SK-N-SH (cell line): ENCODE measurements at regions not wholly inside any gene's neighbourhood (a gene's known extent, or its start where the extent isn't known, plus 50 kb on each side); places are given as distances from the start of the nearest gene placed in this dataset.

Experiments
- CTCF ChIA-PET: fragments of 300-600, 350-600 bp; formaldehyde crosslinking; extraction: SDS; loops from one replicate; lab custom pipeline; 2021; lab: Yijun Ruan, JAX
- POLR2A ChIA-PET: fragments of 350-600 bp; sonication (Branson Sonifier 250); formaldehyde crosslinking; extraction: SDS; loops from one replicate; lab custom pipeline; 2020; ENCODE audit warnings: antibody characterized with exemption, inconsistent platforms; lab: Yijun Ruan, JAX
- DNase-seq: peaks from one replicate; pipeline ENCODE4 v3.0.0; 2012
- H2AFZ ChIP-seq: fragments of 200-600 bp; sonication (generic); 2 replicates; pipeline ENCODE4 v1.8.1; 2016; ENCODE audit warnings: antibody characterized with exemption, mild to moderate bottlenecking, low read depth
- H3F3A ChIP-seq: fragments of 200-600 bp; sonication (generic); replicated peaks from 2 replicates; pipeline ENCODE3; 2016; ENCODE audit warnings: antibody characterized with exemption, mild to moderate bottlenecking; ENCODE audit not compliant: insufficient read depth
- H3K27ac ChIP-seq, 2 experiments: fragments of 200-500 bp in 1 of 2; fragments of 200-600 bp in 1 of 2; sonication (Bioruptor generic) in 1 of 2; sonication (generic), shearing (Covaris generic) in 1 of 2; 2 replicates each; pipeline versions ENCODE4 v1.5.1 to v1.6.1; 2014 to 2016; ENCODE audit warnings: low read depth in 2 of 2, inconsistent platforms in 1 of 2, low read length in 1 of 2, mild to moderate bottlenecking in 1 of 2, mixed read lengths in 1 of 2
- H3K27me3 ChIP-seq: fragments of 200-600 bp; sonication (generic), shearing (Covaris generic); 2 replicates; pipeline ENCODE4 v1.6.1; 2016; ENCODE audit warnings: mixed run types; ENCODE audit not compliant: insufficient read depth
- H3K36me3 ChIP-seq, 2 experiments: fragments of 200-500 bp in 1 of 2; fragments of 200-600 bp in 1 of 2; sonication (Bioruptor generic) in 1 of 2; sonication (generic) in 1 of 2; replicated peaks in 1 of 2; 2 replicates each; pipeline versions ENCODE3 to v1.5.1; 2014 to 2016; ENCODE audit warnings: low read length in 1 of 2, mild to moderate bottlenecking in 1 of 2; ENCODE audit not compliant: insufficient read depth in 2 of 2, control insufficient read depth in 1 of 2
- H3K4me1 ChIP-seq, 2 experiments: fragments of 200-500 bp in 1 of 2; fragments of 200-600 bp in 1 of 2; sonication (Bioruptor generic) in 1 of 2; sonication (generic), shearing (Covaris generic) in 1 of 2; 2 replicates each; pipeline versions ENCODE4 v1.5.1 to v1.6.1; 2014 to 2016; ENCODE audit warnings: low read depth in 1 of 2, low read length in 1 of 2, mixed run types in 1 of 2; ENCODE audit not compliant: insufficient read depth in 2 of 2, control insufficient read depth in 1 of 2
- H3K4me2 ChIP-seq: fragments of 200-600 bp; sonication (generic), shearing (Covaris generic); 2 replicates; pipeline ENCODE4 v1.6.1; 2017; ENCODE audit warnings: mixed run types
- H3K4me3 ChIP-seq, 2 experiments: fragments of 200-500 bp in 1 of 2; fragments of 200-600 bp in 1 of 2; sonication (Bioruptor generic) in 1 of 2; sonication (generic), shearing (Covaris generic) in 1 of 2; 2 replicates each; pipeline versions ENCODE4 v1.5.1 to v1.8.1; 2014 to 2016; ENCODE audit warnings: low read depth in 2 of 2, inconsistent platforms in 1 of 2, low read length in 1 of 2, mild to moderate bottlenecking in 1 of 2, mixed read lengths in 1 of 2, moderate library complexity in 1 of 2
- H3K79me2 ChIP-seq: fragments of 200-600 bp; sonication (generic); 2 replicates; pipeline ENCODE4 v1.8.1; 2017; ENCODE audit warnings: mild to moderate bottlenecking; ENCODE audit not compliant: insufficient read depth
- H3K9ac ChIP-seq: fragments of 200-600 bp; sonication (generic); 2 replicates; pipeline ENCODE4 v1.6.1; 2017; ENCODE audit warnings: mixed run types
- H3K9me2 ChIP-seq: fragments of 200-600 bp; sonication (generic); 2 replicates; pipeline ENCODE4 v1.6.1; 2017; ENCODE audit warnings: mixed run types
- H3K9me3 ChIP-seq: fragments of 200-600 bp; sonication (generic); 2 replicates; pipeline ENCODE4 v1.6.1; 2017; ENCODE audit warnings: mixed run types, mild to moderate bottlenecking, moderate library complexity
- H4K20me1 ChIP-seq: fragments of 200-600 bp; sonication (generic); 2 replicates; pipeline ENCODE4 v1.6.1; 2017; ENCODE audit warnings: mild to moderate bottlenecking, mixed run types; ENCODE audit not compliant: insufficient read depth
- CTCF ChIP-seq: fragments of 200-600 bp; sonication (generic); IDR thresholded peaks from 2 replicates; pipeline ENCODE4 v1.6.1; 2017; ENCODE audit warnings: antibody characterized with exemption, mild to moderate bottlenecking, moderate library complexity
- ELF1 ChIP-seq: IDR thresholded peaks from 2 replicates; pipeline ENCODE4 v1.4.0; 2012
- EP300 ChIP-seq, 2 experiments: IDR thresholded peaks; 2 replicates each; pipeline versions ENCODE4 v1.4.0 to v1.6.1; 2012; ENCODE audit warnings: borderline replicate concordance in 1 of 2, low read depth in 1 of 2, low read length in 1 of 2
- FOSL2 ChIP-seq: IDR thresholded peaks from 2 replicates; pipeline ENCODE4 v1.4.0; 2012; ENCODE audit warnings: low read depth, mild to moderate bottlenecking, moderate library complexity, borderline replicate concordance
- FOXM1 ChIP-seq: IDR thresholded peaks from 2 replicates; pipeline ENCODE4 v1.4.0; 2012; ENCODE audit warnings: low read depth, mild to moderate bottlenecking
- GABPA ChIP-seq: IDR thresholded peaks from 2 replicates; pipeline ENCODE4 v1.4.0; 2012; ENCODE audit warnings: low read depth, mild to moderate bottlenecking
- JUND ChIP-seq: IDR thresholded peaks from 2 replicates; pipeline ENCODE4 v1.4.0; 2012
- MEF2A ChIP-seq: IDR thresholded peaks from 2 replicates; pipeline ENCODE4 v1.4.0; 2012; ENCODE audit warnings: low read depth, borderline replicate concordance
- RFX5 ChIP-seq: IDR thresholded peaks from 2 replicates; pipeline ENCODE4 v1.6.1; 2012; ENCODE audit warnings: mild to moderate bottlenecking, improper control_type of control experiment, low read length
- SMC3 ChIP-seq: IDR thresholded peaks from 2 replicates; pipeline ENCODE4 v1.6.1; 2012; ENCODE audit warnings: low read depth, low read length, improper control_type of control experiment
- TAF1 ChIP-seq: IDR thresholded peaks from 2 replicates; pipeline ENCODE4 v1.6.1; 2012; ENCODE audit warnings: low read depth, mild to moderate bottlenecking, low read length, moderate library complexity, borderline replicate concordance
- TCF12 ChIP-seq: IDR thresholded peaks from 2 replicates; pipeline ENCODE4 v1.4.0; 2012
- USF2 ChIP-seq: fragments of 150-350 bp; IDR thresholded peaks from 2 replicates; pipeline ENCODE4 v1.6.1; 2017; ENCODE audit warnings: antibody characterized with exemption, low read length, low read depth, borderline replicate concordance
- WGBS: methylation state at CpG from one replicate; pipeline ENCODE4 v1.1.6; 2017; ENCODE audit warnings: low lambda C conversion rate; 5-methylcytosine and 5-hydroxymethylcytosine counted together

- no peaks in the 10 kb centered on the region for H3K9me2 ChIP-seq
- no peak overlapping the region for H3K4me2 ChIP-seq
- WGBS = over 99% methylated on average over 12 of the region's 12 CpGs
- H3K27me3 ChIP-seq = no peaks in the 10 kb centered on the region
- DNase-seq = peak; percentile 40
- H3K79me2 ChIP-seq = no peaks in the 10 kb centered on the region
- no peak overlapping the region for H3K27ac ChIP-seq
- H4K20me1 ChIP-seq = no peaks in the 10 kb centered on the region
- H3K36me3 ChIP-seq = no peaks in the 10 kb centered on the region
- CTCF ChIA-PET = interaction anchor here (0.8 to 4.3 kb wide), 8 partner anchors 8 to 408 kb away, joined by 3 to 16 read pairs (median 4); no protein-coding TSS in a partner anchor
- H3K4me3 ChIP-seq = no peak overlapping the region
- peaks cover 11 to 24% of the 10 kb centered on the region in 2 experiments; a peak in 2 of 4 replicates for H3K4me1 ChIP-seq
- POLR2A ChIA-PET = no interaction called here
- peaks cover 7% of the 10 kb centered on the region for H3F3A ChIP-seq
- no peak overlapping the region for H2AFZ ChIP-seq
- no peak for TF ChIP-seq JUND
- no peak for TF ChIP-seq USF2
- TF ChIP-seq TCF12 = no peak
- TF ChIP-seq ELF1 = no peak
- TF ChIP-seq EP300 (IDR thresholded peaks at IDR 0.05; ENCODE audit: borderline replicate concordance in 1 of 2, low read depth in 1 of 2, low read length in 1 of 2) = no peak
- no peak for TF ChIP-seq RFX5
- no peak for TF ChIP-seq FOSL2
- TF ChIP-seq SMC3 = no peak
- no peak for TF ChIP-seq TAF1
- no peak for TF ChIP-seq MEF2A
- TF ChIP-seq GABPA = no peak
- TF ChIP-seq CTCF = no peak
- no peak overlapping the region for H3K9ac ChIP-seq
- no peaks in the 10 kb centered on the region for H3K9me3 ChIP-seq
Measured at GRCh38 chr2:43132683-43133301, 93.6 kb downstream of the ZFP36L2 start.

GRCh38 chr2:43131890-43132682, 94.3 kb downstream of the ZFP36L2 start:
- no peaks in the 10 kb centered on the region for H4K20me1 ChIP-seq
- WGBS = 90% methylated on average over 12 of the region's 12 CpGs
- H3K9me2 ChIP-seq = no peaks in the 10 kb centered on the region
- H3K4me1 ChIP-seq = peaks cover 11 to 24% of the 10 kb centered on the region in 2 experiments; a peak in 2 of 4 replicates
- H3K27ac ChIP-seq = no peak overlapping the region
- no peak overlapping the region for H3K4me3 ChIP-seq
- H3K79me2 ChIP-seq = no peaks in the 10 kb centered on the region
- H3F3A ChIP-seq = peaks cover under 1% of the 10 kb centered on the region
- CTCF ChIA-PET = interaction anchor here (0.7 to 4.3 kb wide), 11 partner anchors 8 to 409 kb away, joined by 3 to 16 read pairs (median 3); no protein-coding TSS in a partner anchor
- no peaks in the 10 kb centered on the region for H3K36me3 ChIP-seq
- peak; percentile 45 for DNase-seq
- no peak overlapping the region for H3K9ac ChIP-seq
- H3K27me3 ChIP-seq = no peaks in the 10 kb centered on the region
- H2AFZ ChIP-seq = no peak overlapping the region
- no peak overlapping the region for H3K4me2 ChIP-seq
- TF ChIP-seq MEF2A = no peak
- no peak for TF ChIP-seq FOXM1
- TF ChIP-seq EP300 (IDR thresholded peaks at IDR 0.05; ENCODE audit: borderline replicate concordance in 1 of 2, low read depth in 1 of 2, low read length in 1 of 2) = no peak
- POLR2A ChIA-PET = no interaction called here
- no peaks in the 10 kb centered on the region for H3K9me3 ChIP-seq
